ENCODE measurements at regions not wholly inside any gene's neighbourhood (a gene's known extent, or its start where the extent isn't known, plus 50 kb on each side); places are given as distances from the start of the nearest gene placed in this dataset.

DNA sequence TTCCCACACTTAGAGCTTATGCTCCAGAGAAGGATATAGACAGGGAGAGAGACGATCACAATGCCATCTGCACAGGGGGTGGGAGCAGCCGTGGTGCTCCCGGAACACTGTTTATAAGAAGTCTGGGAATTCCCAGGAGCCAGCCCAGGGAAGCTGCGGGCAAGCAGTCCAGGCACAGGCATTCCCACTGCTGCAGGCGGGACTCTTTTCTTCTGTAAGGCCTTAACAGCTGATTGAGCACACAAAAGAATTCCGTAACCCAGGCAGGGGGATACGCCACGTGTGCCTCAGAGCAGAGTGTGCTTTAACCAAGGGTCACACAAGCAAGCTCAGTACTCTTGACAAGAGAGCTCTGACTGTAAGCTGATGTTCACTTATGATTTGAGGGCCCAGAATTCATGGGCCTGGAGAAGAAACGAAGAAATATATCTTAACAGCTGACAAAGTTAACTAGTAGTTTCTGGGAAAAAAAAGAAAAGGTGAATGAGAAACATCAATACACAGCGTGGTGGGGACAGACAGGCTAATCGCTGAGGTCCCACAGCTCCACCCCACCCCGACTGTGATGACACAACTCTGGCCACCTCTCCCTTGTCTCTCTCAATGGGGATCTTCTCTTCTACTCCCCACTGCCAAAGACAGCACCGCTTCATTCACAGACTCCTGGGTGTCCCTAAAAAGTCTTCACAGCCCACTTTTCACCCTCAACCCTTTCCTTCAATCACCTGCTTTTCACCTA is 85.9 kb upstream of the SIMC1 start:
- Mint-ChIP-seq H3K36me3 (no peaks in the 10 kb centered on the region), H3K9me3 (no peaks in the 10 kb centered on the region), H3K27ac (no peak overlapping the region), H3K4me3 (no peak overlapping the region), H3K4me1 (no peaks in the 10 kb centered on the region)
- ATAC-seq (no peak), DNase-seq (ENCODE audit: low spot score in 2 of 2) (no peak)

DNA sequence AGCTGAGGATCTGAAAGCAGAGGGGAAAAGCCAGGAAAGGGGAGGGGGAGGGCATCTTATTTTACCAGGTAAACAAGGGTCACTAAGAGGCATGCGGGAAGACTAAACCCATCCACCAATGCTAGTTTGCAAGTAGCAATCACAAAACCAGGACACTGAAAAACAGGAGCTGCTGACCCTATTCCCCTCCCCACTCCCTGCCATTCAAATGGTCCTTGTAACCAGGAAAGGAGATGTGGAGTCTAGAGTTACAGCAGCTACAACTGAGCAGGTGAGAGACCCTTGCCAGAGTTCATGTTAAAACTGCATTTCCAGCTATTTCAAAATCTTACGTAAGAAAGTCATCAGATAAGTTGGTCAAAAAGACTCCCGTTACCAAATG is 85.3 kb upstream of the SIMC1 start:
- H3K36me3 Mint-ChIP-seq: no peaks in the 10 kb centered on the region
- ATAC-seq (no peak), DNase-seq (ENCODE audit: low spot score in 2 of 2) (no peak)
- no peak overlapping the region for H3K4me3 Mint-ChIP-seq
- H3K9me3 Mint-ChIP-seq: no peaks in the 10 kb centered on the region
- H3K4me1 Mint-ChIP-seq: no peaks in the 10 kb centered on the region
- H3K27ac Mint-ChIP-seq: no peak overlapping the region

GRCh38 chr5:176153741-176154140 is 84.5 kb upstream of the SIMC1 start:
- DNase-seq (ENCODE audit: low spot score in 2 of 2) (no peak), ATAC-seq (no peak)
- H3K4me1 Mint-ChIP-seq: no peaks in the 10 kb centered on the region

GRCh38 chr5:176154821-176155220 is 83.4 kb upstream of the SIMC1 start:
- Mint-ChIP-seq H3K9me3 (no peaks in the 10 kb centered on the region), H3K27ac (no peak overlapping the region), H3K4me1 (no peaks in the 10 kb centered on the region), H3K4me3 (no peak overlapping the region), H3K36me3 (no peaks in the 10 kb centered on the region)
- no peak for ATAC-seq
- DNase-seq (ENCODE audit: low spot score in 2 of 2): no peak

More at GRCh38 chr5:176153741-176154140, 84.5 kb upstream of the SIMC1 start:
- H3K4me3 Mint-ChIP-seq: no peak overlapping the region
- H3K9me3 Mint-ChIP-seq: no peaks in the 10 kb centered on the region
- no peak overlapping the region for H3K27ac Mint-ChIP-seq
- no peaks in the 10 kb centered on the region for H3K36me3 Mint-ChIP-seq

DNA sequence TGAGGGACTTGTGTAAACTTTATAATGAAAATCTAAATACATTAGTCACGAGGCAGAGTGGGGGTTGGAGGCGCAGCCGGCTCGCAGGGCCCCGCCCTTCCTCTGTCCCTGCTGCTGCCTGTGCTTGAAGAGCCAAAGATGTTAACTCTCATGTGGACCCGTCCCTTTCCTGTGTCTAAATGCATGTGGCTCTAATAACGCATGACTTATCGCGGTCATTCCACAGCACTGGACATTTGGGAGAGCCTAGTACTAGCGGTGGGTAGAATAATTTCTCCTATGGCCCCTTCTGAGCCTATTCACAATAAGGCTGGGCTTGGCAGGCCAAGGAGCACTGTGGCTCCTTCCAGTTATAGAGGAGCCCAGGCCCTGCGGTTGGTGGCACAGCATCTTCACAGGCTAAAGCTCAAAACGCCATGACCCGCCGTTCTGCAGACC is 82.3 kb upstream of the SIMC1 start:
- no peaks in the 10 kb centered on the region for H3K4me1 Mint-ChIP-seq
- H3K27ac Mint-ChIP-seq: no peak overlapping the region
- DNase-seq (ENCODE audit: low spot score in 2 of 2): no peak
- H3K36me3 Mint-ChIP-seq: no peaks in the 10 kb centered on the region
- no peak for ATAC-seq
- H3K4me3 Mint-ChIP-seq: no peak overlapping the region
- H3K9me3 Mint-ChIP-seq: no peaks in the 10 kb centered on the region

- DNase-seq (ENCODE audit: low spot score in 2 of 2): no peak
- ATAC-seq: no peak
- H3K4me3 Mint-ChIP-seq: no peak overlapping the region
- no peaks in the 10 kb centered on the region for H3K9me3 Mint-ChIP-seq
- H3K36me3 Mint-ChIP-seq: no peaks in the 10 kb centered on the region
- H3K4me1 Mint-ChIP-seq: no peaks in the 10 kb centered on the region
- no peak overlapping the region for H3K27ac Mint-ChIP-seq
These were observed 80.6 kb upstream of the SIMC1 start for GRCh38 chr5:176157656-176158055.

GRCh38 chr5:176161431-176161830 is 76.8 kb upstream of the SIMC1 start:
- no peaks in the 10 kb centered on the region for H3K9me3 Mint-ChIP-seq
- DNase-seq (ENCODE audit: low spot score in 2 of 2) (no peak), ATAC-seq (no peak)
- no peaks in the 10 kb centered on the region for H3K36me3 Mint-ChIP-seq
- H3K4me3 Mint-ChIP-seq: no peak overlapping the region
- no peak overlapping the region for H3K27ac Mint-ChIP-seq
- no peaks in the 10 kb centered on the region for H3K4me1 Mint-ChIP-seq

DNA sequence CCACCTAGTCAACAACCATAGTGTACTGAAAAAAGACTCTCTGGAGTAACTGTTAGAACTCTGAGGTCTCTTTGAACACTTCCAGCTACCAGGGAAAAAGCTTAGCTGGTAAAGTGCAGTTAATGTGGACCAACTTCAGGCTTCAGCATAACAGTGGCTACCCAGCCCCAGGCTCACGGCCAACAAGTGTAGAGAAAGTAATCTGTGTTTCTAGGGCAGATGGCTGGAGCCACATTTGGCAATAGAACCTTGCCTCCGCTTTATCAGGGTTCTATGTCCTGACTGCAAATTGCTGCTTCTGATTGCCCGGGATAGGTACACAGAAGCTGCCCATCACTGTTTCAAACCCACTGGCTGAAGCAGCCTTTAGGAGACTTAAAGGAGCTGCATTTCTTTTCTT is 76.0 kb upstream of the SIMC1 start:
- H3K9me3 Mint-ChIP-seq: no peaks in the 10 kb centered on the region
- H3K36me3 Mint-ChIP-seq: no peaks in the 10 kb centered on the region
- H3K4me3 Mint-ChIP-seq: no peak overlapping the region
- ATAC-seq (no peak), DNase-seq (ENCODE audit: low spot score in 2 of 2) (no peak)
- no peaks in the 10 kb centered on the region for H3K4me1 Mint-ChIP-seq
- H3K27ac Mint-ChIP-seq: no peak overlapping the region

- Mint-ChIP-seq H3K27ac (no peak overlapping the region), H3K9me3 (no peaks in the 10 kb centered on the region), H3K36me3 (no peaks in the 10 kb centered on the region), H3K4me1 (no peaks in the 10 kb centered on the region), H3K4me3 (no peak overlapping the region)
- no peak for ATAC-seq
- no peak for DNase-seq (ENCODE audit: low spot score in 2 of 2)
These were observed 75.3 kb upstream of the SIMC1 start for GRCh38 chr5:176162888-176163287.

DNA sequence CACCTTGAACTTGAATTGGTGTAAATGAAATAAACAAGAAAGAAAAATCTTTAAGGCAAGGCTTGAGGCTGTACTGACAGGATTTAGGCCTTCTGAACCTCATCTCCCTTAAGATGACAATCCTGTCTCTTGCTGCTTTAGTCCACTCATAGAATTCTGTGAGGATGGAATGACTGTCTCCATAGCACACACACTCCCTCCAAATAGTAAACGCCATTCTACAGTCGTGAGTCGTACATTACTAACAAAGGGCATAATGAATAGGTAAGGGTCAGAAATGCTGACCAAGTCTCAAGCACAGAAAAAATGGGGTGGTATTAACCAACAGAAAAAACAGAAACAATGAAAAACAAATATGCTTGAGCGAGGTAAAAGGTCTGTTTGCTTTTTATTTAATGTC is 71.8 kb upstream of the SIMC1 start:
- Mint-ChIP-seq H3K4me1 (no peaks in the 10 kb centered on the region), H3K9me3 (no peaks in the 10 kb centered on the region), H3K27ac (no peak overlapping the region), H3K4me3 (no peak overlapping the region), H3K36me3 (peaks cover 6% of the 10 kb centered on the region)
- DNase-seq (ENCODE audit: low spot score in 2 of 2) (no peak), ATAC-seq (no peak)

DNA sequence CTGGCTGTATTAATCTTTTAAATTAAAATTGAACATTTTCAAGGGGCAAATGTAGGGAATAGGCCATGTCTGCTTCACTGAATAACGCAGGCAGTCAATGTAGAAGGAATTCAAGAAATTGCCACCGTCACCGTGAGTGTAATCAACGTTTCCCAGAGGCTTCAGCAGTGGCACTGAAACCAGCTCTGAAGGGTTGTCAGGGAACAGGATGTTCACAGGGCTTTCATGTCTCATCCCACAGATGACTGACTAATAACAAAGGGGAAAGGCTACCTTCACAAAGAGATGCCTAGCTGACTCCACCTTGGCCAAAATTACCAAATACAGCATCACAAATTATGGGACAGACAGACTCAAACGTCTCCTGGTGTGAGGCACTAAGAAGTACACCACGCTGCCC is 70.4 kb upstream of the SIMC1 start:
- no peak overlapping the region for H3K4me3 Mint-ChIP-seq
- peaks cover 6% of the 10 kb centered on the region for H3K36me3 Mint-ChIP-seq
- no peaks in the 10 kb centered on the region for H3K9me3 Mint-ChIP-seq
- no peaks in the 10 kb centered on the region for H3K4me1 Mint-ChIP-seq
- no peak overlapping the region for H3K27ac Mint-ChIP-seq
- DNase-seq (ENCODE audit: low spot score in 2 of 2) (no peak), ATAC-seq (peak; percentile 42)

GRCh38 chr5:176169393-176170063 is 68.7 kb upstream of the SIMC1 start:
- no peaks in the 10 kb centered on the region for H3K4me1 Mint-ChIP-seq
- peaks cover 6% of the 10 kb centered on the region for H3K36me3 Mint-ChIP-seq
- DNase-seq (ENCODE audit: low spot score in 2 of 2): no peak
- no peak overlapping the region for H3K27ac Mint-ChIP-seq
- no peak for ATAC-seq
- no peak overlapping the region for H3K4me3 Mint-ChIP-seq
- H3K9me3 Mint-ChIP-seq: no peaks in the 10 kb centered on the region

- Mint-ChIP-seq H3K4me1 (no peaks in the 10 kb centered on the region), H3K4me3 (no peak overlapping the region), H3K36me3 (peaks cover 6% of the 10 kb centered on the region), H3K9me3 (no peaks in the 10 kb centered on the region), H3K27ac (no peak overlapping the region)
- no peak for ATAC-seq
- DNase-seq (ENCODE audit: low spot score in 2 of 2): no peak
These were observed 68.1 kb upstream of the SIMC1 start for GRCh38 chr5:176170084-176170483.

DNA sequence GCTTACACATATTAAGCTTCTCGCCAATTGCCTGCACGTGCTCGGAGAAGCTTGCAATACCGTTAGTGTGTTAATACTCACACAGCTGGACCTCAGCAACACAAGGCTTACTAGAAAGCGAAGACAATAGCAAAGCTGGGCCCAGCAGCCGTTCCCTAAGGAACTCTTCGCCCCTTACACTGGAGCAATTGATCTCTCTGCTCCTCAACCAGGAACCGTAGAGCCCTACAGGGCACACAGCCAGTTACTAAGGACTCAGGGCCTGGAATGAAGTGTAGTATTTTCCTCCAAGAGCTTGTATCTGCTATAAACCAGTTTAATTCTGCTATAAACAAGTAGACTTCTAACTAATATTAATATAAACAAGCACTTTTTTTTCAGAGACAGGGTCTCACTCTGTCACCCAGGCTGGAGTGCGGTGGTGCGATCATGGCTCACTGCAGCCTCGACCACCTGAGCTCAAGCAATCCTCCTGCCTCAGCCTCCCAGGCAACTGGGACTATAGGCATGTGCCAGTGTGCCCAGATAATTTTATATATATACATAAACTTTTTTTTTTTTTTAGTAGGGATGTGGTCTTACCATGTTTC is 67.0 kb upstream of the SIMC1 start:
- no peak for DNase-seq (ENCODE audit: low spot score in 2 of 2)
- Mint-ChIP-seq H3K4me1 (no peaks in the 10 kb centered on the region), H3K9me3 (no peaks in the 10 kb centered on the region), H3K36me3 (peaks cover 6% of the 10 kb centered on the region), H3K4me3 (no peak overlapping the region), H3K27ac (no peak overlapping the region)
- no peak for ATAC-seq

GRCh38 chr5:176172246-176172645 is 66.0 kb upstream of the SIMC1 start:
- Mint-ChIP-seq H3K27ac (no peak overlapping the region), H3K4me3 (no peak overlapping the region), H3K36me3 (peaks cover 6% of the 10 kb centered on the region), H3K4me1 (no peaks in the 10 kb centered on the region), H3K9me3 (no peaks in the 10 kb centered on the region)
- no peak for ATAC-seq
- DNase-seq (ENCODE audit: low spot score in 2 of 2): no peak

- Mint-ChIP-seq H3K4me1 (no peaks in the 10 kb centered on the region), H3K4me3 (no peak overlapping the region), H3K9me3 (peaks cover 3% of the 10 kb centered on the region), H3K36me3 (peaks cover 6% of the 10 kb centered on the region), H3K27ac (no peak overlapping the region)
- ATAC-seq: no peak
- DNase-seq (ENCODE audit: low spot score in 2 of 2): no peak
These were observed 64.6 kb upstream of the SIMC1 start for GRCh38 chr5:176173647-176174046.
